Dedifferentiated amniotic fluid mesenchymal stem cell (primary cell): ENCODE measurements at regions not wholly inside any gene's neighbourhood (a gene's known extent, or its start where the extent isn't known, plus 50 kb on each side); places are given as distances from the start of the nearest gene placed in this dataset.

Experiments
- DNase-seq: peaks from one replicate; pipeline ENCODE4 v3.0.0-alpha.2; 2016; ENCODE audit errors: extremely low spot score

GRCh38 chr11:69378303-69379141, 84.6 kb downstream of the MYEOV start:
- no peak for DNase-seq

DNA sequence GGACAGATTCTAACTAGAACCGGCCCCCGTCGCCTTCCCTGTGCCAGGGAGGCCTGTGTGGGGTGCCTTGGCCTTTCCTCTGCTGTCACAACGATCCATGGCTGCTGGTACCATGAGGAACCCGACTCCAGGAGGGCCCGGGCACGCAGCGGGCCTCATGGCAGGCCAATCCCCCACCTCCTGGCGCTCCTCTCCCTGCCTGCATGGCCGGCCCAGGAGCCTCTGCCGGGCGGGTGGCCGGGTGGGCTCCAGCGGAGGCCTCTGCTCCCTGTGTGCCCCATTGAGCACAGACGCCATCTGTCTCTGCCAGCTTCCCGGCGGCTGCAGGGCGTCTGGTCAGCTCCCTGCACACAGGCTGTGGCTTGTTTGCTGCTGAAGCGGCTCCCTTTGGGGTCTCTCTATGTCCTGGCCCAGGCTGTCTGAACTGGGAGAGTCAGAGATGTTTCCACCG, 86.5 kb downstream of the MYEOV start:
- no peak for DNase-seq

DNA sequence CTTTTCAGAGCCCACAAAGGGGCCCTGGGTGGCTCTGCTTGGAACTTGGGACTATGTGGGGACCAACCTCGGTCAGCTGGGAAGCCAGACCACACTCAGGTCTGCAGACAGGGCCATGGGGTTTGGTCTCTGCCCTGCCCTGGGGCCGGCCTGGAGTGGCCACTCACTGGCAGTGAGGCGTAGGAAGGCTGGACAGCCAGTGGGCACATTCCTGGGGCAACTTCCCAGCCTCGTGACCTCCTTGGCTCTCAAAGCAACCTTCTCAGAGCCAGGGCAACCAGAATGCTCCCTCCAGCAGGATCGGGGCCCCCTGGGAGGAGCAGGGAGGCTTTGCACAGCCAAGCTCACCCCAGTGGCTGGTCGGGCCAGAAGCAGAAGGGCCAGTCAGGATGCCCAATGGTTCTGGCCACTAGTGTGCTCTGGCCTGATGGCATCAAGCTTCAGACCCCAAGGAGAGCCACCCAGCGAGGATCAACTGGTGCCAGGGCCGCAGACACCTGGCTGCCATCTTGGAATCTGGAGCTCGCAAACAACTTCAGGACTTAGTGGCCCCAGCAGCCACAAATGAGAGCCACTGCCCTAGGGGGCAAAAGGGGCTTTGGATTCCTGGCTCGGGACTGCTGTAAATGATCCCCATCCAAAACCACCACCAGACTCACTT, 87.1 kb downstream of the MYEOV start:
- no peak for DNase-seq

DNA sequence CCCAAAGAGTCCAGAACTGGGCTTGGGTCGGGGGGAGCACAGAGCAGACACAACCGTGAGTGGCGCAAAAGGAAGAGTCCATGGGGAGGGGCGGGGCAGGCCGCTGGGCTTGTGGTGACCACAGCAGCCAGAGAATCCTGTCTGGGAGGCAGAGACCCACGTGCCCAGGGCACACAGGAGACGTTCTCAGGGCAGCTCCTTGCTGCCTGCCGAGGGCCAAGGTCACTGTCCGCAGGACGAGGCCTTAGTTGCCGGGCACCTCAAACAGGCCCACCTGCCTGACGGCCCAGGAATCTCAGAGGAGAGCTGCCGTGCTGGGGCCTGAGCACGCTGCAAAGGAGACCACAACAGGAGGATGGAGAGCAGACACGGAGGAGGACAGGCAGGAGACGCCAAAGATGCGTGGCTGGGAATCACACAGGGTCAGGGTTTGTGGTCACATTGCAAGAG, 87.8 kb downstream of the MYEOV start:
- DNase-seq, result no peak

GRCh38 chr11:69382131-69383128, 88.5 kb downstream of the MYEOV start:
- DNase-seq, result no peak

DNA sequence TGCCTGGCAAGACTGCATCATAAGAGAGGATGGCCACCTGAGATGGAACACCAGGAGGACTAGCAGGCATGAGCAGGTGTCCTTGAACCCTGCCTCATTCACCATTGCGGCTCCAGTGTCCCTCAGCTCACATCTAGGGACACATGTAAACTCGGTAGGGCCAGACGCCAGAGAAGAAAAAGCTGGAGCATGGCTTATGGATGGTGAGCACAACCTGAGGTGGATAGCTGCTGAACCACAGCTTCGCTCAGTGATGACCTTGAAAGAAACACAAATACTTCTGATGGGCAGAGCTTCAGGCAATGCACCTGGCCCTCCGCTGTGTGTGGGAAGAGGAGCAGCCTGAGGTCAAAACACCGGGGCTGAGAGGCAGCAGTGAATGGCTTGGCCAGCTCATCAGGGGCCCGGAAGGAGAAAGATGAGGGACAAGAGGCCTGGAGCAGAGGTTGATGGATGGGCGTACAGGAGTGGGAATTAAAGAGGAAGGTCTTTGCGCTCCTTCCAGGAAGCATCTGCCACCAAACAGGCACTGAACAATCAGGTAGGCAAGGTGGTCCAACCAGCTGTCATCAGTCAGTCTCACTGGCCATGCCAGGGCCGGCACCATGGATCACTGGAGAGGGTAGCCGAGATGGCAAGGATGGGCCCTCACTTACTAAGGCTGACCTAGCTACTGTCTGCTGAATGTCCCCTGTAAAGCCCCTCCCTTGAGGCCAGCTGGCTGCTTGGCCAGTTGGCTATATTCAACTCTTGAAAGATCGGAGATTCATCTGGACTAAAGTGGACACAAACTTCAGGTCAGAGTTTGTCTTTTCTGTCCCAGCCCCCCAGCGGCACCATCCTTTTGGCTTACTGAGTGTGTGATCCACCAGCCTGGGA, 89.7 kb downstream of the MYEOV start:
- no peak for DNase-seq

DNA sequence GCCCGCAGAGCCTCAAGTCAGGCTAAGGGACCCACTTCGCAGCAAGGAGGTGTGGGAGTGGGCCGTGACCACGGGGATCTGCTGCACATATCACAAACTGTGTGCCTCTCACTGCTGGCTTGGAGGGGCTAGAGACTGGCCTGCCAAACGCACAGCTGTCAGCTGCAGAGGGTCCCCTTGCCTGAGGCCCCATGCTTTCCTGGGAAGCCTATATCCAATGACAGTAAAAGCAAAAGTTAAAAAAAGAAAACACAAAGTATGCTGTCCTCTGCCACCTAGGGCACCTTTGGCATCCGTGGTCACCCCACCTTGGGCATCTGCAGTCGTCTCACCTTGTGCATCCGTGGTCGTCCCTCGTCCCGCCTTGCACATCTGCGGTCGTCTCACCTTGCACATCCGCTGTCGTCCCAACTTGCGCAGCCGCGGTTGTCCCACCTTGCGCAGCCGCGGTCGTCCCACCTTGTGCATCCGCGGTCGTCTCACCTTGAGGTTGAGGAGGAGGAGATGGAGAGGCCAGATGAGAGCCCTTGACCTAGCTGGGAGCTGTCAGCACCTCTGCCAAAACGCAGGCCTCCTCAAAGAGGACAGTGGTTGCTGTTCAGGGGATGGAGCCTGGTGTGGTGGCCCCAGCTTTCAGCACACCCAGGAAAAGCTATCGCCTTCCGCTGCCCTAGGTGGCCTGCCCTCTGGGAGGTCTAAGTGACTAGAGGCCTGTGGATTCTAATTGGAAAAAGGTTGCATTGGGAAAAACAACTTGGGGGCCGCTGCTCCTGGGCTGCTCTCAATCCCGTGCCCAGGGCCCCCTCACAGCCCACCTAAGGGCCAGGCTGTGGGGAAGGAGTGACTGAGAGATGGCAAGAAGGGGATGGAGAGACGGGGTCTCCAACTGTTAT, 90.5 kb downstream of the MYEOV start:
- DNase-seq, result no peak

- no peak for DNase-seq
These were observed 91.3 kb downstream of the MYEOV start for GRCh38 chr11:69385144-69385820.

DNA sequence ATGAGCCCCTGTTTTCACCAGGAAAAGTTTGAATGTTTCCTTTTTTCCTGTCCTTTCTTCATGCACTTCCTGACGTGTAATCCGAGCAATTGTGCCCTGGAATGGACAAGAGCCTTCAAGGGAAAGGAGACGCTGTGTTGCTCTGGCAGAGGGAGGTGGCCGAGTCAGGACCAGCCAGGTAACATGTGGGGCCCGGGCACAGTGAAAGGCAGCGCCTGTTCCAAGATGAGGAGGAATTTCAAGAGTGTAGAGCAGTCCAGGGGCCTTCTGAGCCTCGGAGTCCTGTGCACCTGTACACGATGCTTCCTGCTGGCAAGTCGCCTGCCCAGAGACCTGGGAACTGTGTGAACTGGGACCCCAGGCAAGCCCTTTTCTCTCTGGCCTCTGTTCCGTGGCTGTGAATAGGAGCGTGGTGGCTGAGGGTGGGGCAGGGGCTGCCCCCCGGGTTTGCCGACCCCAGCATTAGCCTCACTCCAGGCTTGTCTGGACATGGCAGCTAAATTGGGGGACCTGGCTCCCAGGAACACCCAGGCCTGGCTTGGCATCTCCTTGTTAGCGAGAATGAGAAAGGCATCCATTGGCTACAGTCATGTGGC, 92.0 kb downstream of the MYEOV start:
- DNase-seq, result no peak

GRCh38 chr11:69386594-69387408, 92.8 kb downstream of the MYEOV start:
- no peak for DNase-seq

- DNase-seq, result no peak
These were observed 93.5 kb downstream of the MYEOV start for GRCh38 chr11:69387409-69387885.

GRCh38 chr11:69388210-69388609, 93.3 kb upstream of the LINC01488 start:
- no peak for DNase-seq

DNA sequence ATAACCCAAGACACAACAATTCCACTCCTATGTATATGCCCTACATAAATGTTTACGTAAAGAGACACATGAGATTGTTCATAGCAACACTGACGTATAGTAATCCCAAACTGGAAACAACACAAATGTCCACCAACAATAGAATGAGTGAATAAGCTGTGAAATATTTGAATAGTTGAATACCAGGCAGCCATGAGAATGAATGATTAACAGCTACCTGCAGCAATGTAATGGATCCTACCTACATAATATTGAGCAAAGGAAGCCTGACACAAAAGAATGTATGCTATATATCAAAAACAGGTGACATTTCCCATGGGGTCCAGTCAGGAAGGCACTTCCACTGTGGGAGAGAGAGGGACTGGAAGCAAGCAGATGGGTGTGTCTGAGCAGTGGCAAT, 92.8 kb upstream of the LINC01488 start:
- no peak for DNase-seq

GRCh38 chr11:69390561-69390960, 90.9 kb upstream of the LINC01488 start:
- no peak for DNase-seq

- no peak for DNase-seq
These were observed 90.0 kb upstream of the LINC01488 start for GRCh38 chr11:69391192-69392103.

GRCh38 chr11:69392104-69392653, 89.3 kb upstream of the LINC01488 start:
- DNase-seq, result no peak
